Caco-2 (cell line): ENCODE measurements at regions not wholly inside any gene's neighbourhood (a gene's known extent, or its start where the extent isn't known, plus 50 kb on each side); places are given as distances from the start of the nearest gene placed in this dataset.

Source experiments
- BruUV-seq: library from RNA; stranded (reverse); fragments of 400-500 nt; replicated peaks from 2 replicates; lab custom pipeline; 2021; lab: Mats Ljungman, UMichigan
- CTCF ChIA-PET: fragments of 300-600 bp; sonication (Branson Sonifier 250); formaldehyde crosslinking; loops from one replicate; lab custom pipeline; 2022; ENCODE audit warnings: antibody characterized with exemption; lab: Charles Lee
- POLR2A ChIA-PET: fragments of 300-600 bp; sonication (Branson Sonifier 250); formaldehyde crosslinking; loops from one replicate; lab custom pipeline; 2022; ENCODE audit warnings: antibody characterized with exemption; lab: Charles Lee
- DNase-seq, 2 experiments: peaks; one replicate each; pipeline versions ENCODE4 v3.0.0 to v3.0.0-alpha.2; 2020 to 2022
- H3K27me3 ChIP-seq: replicated peaks from 2 replicates; pipeline ENCODE4 v1.6.0; 2011; ENCODE audit warnings: low read length; ENCODE audit not compliant: control insufficient read depth, insufficient read depth
- H3K36me3 ChIP-seq: 2 replicates; pipeline ENCODE4 v1.5.1; 2011; ENCODE audit warnings: low read length; ENCODE audit not compliant: control insufficient read depth, insufficient read depth
- H3K4me1 ChIP-seq: fragments of 250-450 bp; sonication (Bioruptor Pico); 2 replicates; pipeline ENCODE4 v1.5.1; 2020; ENCODE audit warnings: mild to moderate bottlenecking
- H3K4me3 ChIP-seq: 2 replicates; pipeline ENCODE4 v1.5.1; 2011; ENCODE audit warnings: low read depth, mild to moderate bottlenecking, control low read depth, low read length
- H3K9me3 ChIP-seq: fragments of 250-450 bp; sonication (Bioruptor Pico); 2 replicates; pipeline ENCODE4 v1.5.1; 2020; ENCODE audit warnings: mild to moderate bottlenecking, moderate library complexity
- H3K27ac Mint-ChIP-seq: one replicate; pipeline ENCODE4 v1.8.0; 2022; ENCODE audit warnings: mixed read lengths; ENCODE audit not compliant: unreplicated experiment
- H3K27me3 Mint-ChIP-seq: one replicate; pipeline ENCODE4 v1.8.0; 2022; ENCODE audit warnings: mixed read lengths; ENCODE audit not compliant: insufficient read depth, unreplicated experiment
- H3K36me3 Mint-ChIP-seq: one replicate; pipeline ENCODE4 v1.8.0; 2022; ENCODE audit warnings: mild to moderate bottlenecking, mixed read lengths; ENCODE audit not compliant: insufficient read depth, unreplicated experiment
- H3K4me1 Mint-ChIP-seq: one replicate; pipeline ENCODE4 v1.8.0; 2022; ENCODE audit warnings: low read depth, mixed read lengths; ENCODE audit not compliant: unreplicated experiment
- H3K4me3 Mint-ChIP-seq: one replicate; pipeline ENCODE4 v1.8.0; 2022; ENCODE audit warnings: mild to moderate bottlenecking, moderate library complexity, mixed read lengths; ENCODE audit not compliant: unreplicated experiment
- H3K9me3 Mint-ChIP-seq: one replicate; pipeline ENCODE4 v1.8.0; 2022; ENCODE audit warnings: mixed read lengths; ENCODE audit not compliant: unreplicated experiment
- CTCF ChIP-seq, 2 experiments: fragments of 200-600 bp in 1 of 2; IDR thresholded peaks; 1 replicate in 1 of 2; 2 replicates in 1 of 2; pipeline versions ENCODE4 v1.5.1 to v1.8.0; 2011 to 2022; ENCODE audit warnings: antibody characterized with exemption in 1 of 2, control low read depth in 1 of 2, inconsistent platforms in 1 of 2, low read depth in 1 of 2, low read length in 1 of 2, mild to moderate bottlenecking in 1 of 2, moderate library complexity in 1 of 2; ENCODE audit not compliant: insufficient read depth in 1 of 2, severe bottlenecking in 1 of 2, unreplicated experiment in 1 of 2
- intact Hi-C: fragments of 100-400 bp; cut with micrococcal nuclease; formaldehyde crosslinking; loops from one replicate; pipeline ENCODE4 v1.10.0; 2022; ENCODE audit not compliant: unreplicated experiment

- H3K9me3 ChIP-seq = no peaks in the 10 kb centered on the region
- intact Hi-C loops = no loop called here
- POLR2A ChIA-PET = no interaction called here
Observed at GRCh38 chr14:71588576-71589215, 343.5 kb upstream of the RGS6 start.

GRCh38 chr14:71589609-71590008, 342.6 kb upstream of the RGS6 start:
- H3K4me1 Mint-ChIP-seq = no peaks in the 10 kb centered on the region
- no peak overlapping the region for H3K4me3 Mint-ChIP-seq
- H3K4me3 ChIP-seq = no peak overlapping the region
- ChIA-PET CTCF (no interaction called here), POLR2A (no interaction called here)
- no peaks in the 10 kb centered on the region for H3K27me3 ChIP-seq
- H3K36me3 ChIP-seq = peaks cover 1% of the 10 kb centered on the region
- H3K9me3 ChIP-seq = no peaks in the 10 kb centered on the region
- no peak overlapping the region for H3K27ac Mint-ChIP-seq
- BruUV-seq = no TSS peak
- no peaks in the 10 kb centered on the region for H3K27me3 Mint-ChIP-seq
- intact Hi-C loops = no loop called here
- no peaks in the 10 kb centered on the region for H3K9me3 Mint-ChIP-seq
- no peak for TF ChIP-seq CTCF (IDR thresholded peaks at IDR 0.05; ENCODE audit: insufficient read depth in 1 of 2, low read depth in 1 of 2, low read length in 1 of 2, severe bottlenecking in 1 of 2, unreplicated experiment in 1 of 2)
- no peak for DNase-seq
- peaks cover 8% of the 10 kb centered on the region for H3K4me1 ChIP-seq
- H3K36me3 Mint-ChIP-seq = peaks cover 19% of the 10 kb centered on the region

More at GRCh38 chr14:71588576-71589215, 343.5 kb upstream of the RGS6 start:
- Histone ChIP-seq H3K36me3 (peaks cover 1% of the 10 kb centered on the region), H3K4me3 (no peak overlapping the region), H3K4me1 (peaks cover 8% of the 10 kb centered on the region), H3K27me3 (no peaks in the 10 kb centered on the region)
- Mint-ChIP-seq H3K9me3 (no peaks in the 10 kb centered on the region), H3K27ac (no peak overlapping the region), H3K36me3 (peaks cover 26% of the 10 kb centered on the region), H3K4me1 (no peaks in the 10 kb centered on the region), H3K4me3 (no peak overlapping the region), H3K27me3 (no peaks in the 10 kb centered on the region)
- CTCF ChIA-PET = no interaction called here
- no peak for DNase-seq
- TF ChIP-seq CTCF (IDR thresholded peaks at IDR 0.05; ENCODE audit: insufficient read depth in 1 of 2, low read depth in 1 of 2, low read length in 1 of 2, severe bottlenecking in 1 of 2, unreplicated experiment in 1 of 2) = no peak
- TSS peak; percentile 51 for BruUV-seq

- no peaks in the 10 kb centered on the region for H3K4me1 Mint-ChIP-seq
- DNase-seq = no peak
- intact Hi-C loops = no loop called here
- BruUV-seq = no TSS peak
- CTCF ChIA-PET = no interaction called here
- POLR2A ChIA-PET = no interaction called here
- Histone ChIP-seq H3K4me3 (no peak overlapping the region), H3K4me1 (peaks cover 8% of the 10 kb centered on the region), H3K27me3 (no peaks in the 10 kb centered on the region), H3K9me3 (no peaks in the 10 kb centered on the region), H3K36me3 (peaks cover 1% of the 10 kb centered on the region)
- no peak overlapping the region for H3K27ac Mint-ChIP-seq
- no peak for TF ChIP-seq CTCF (IDR thresholded peaks at IDR 0.05; ENCODE audit: insufficient read depth in 1 of 2, low read depth in 1 of 2, low read length in 1 of 2, severe bottlenecking in 1 of 2, unreplicated experiment in 1 of 2)
- no peak overlapping the region for H3K4me3 Mint-ChIP-seq
- H3K9me3 Mint-ChIP-seq = no peaks in the 10 kb centered on the region
- H3K27me3 Mint-ChIP-seq = no peaks in the 10 kb centered on the region
- peaks cover 19% of the 10 kb centered on the region for H3K36me3 Mint-ChIP-seq
Observed at GRCh38 chr14:71590131-71590530, 342.1 kb upstream of the RGS6 start.
